COR-L47 (cell line): ENCODE measurements at regions not wholly inside any gene's neighbourhood (a gene's known extent, or its start where the extent isn't known, plus 50 kb on each side); places are given as distances from the start of the nearest gene placed in this dataset.
"Not testable (repeated sequence)": the region's sequence is repeated elsewhere in the genome, so short reads cannot be mapped to it uniquely, and the experiment has no call there.

Source experiments
- DNase-seq: peaks from one replicate; lab custom pipeline; 2025; lab: John Stamatoyannopoulos, UW

DNA sequence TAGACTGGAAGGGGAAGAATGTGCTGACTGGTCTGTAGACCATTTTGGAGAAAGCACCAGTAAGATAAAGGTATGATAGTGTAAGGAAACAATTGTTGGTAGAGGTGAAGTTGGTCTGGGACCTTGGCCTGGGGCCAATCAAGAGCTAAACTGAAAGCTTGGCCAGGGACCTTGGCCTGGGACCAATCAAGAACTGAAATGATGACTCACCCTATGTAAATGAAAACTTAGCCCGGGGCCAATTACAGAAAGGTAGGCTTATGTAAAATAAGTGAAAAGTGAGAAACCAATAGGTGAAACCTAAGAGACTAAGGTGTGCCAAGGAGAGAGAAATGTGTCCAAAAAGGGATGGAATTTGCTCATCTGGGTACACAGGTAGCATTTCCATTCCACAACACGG, 776.0 kb downstream of the C12orf50 start:
- DNase-seq: no peak

DNA sequence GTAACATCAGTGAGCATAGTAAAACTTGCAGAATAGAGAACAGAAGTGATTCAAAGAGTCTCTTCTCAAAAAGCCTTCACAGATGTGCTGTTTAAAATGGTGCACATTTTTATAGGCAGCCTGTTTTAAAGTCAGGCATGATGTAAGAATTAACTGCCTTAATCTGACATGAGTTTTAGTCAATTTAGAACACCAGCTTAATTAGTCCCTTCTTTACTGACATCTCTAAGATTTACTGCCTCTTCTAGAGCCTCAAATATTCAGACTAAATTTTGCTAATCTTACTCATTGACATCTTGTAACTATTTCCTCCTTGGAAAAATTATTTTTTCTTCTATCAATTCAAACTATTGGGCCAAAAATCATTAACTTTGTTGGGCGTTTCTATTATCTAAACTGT, 782.5 kb downstream of the C12orf50 start:
- no peak for DNase-seq

DNA sequence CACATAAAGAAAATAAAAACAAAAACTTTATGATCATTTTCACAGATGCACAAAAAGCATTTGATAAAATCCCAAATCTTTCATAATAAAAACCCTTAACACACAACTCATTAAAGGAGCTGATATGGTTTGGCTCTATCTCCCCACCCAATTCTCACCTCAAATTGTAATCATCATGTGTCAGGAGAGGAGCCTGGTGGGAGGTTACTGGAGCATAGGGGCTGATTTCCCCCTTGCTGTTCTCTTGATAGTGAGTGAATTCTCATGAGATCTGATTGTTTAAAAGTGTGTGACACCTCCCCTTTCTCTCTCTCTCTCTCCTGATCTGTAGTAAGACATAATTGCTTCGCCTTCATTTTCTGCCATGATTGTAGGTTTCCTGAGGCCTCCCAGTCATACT, 790.7 kb downstream of the C12orf50 start:
- no peak for DNase-seq

DNA sequence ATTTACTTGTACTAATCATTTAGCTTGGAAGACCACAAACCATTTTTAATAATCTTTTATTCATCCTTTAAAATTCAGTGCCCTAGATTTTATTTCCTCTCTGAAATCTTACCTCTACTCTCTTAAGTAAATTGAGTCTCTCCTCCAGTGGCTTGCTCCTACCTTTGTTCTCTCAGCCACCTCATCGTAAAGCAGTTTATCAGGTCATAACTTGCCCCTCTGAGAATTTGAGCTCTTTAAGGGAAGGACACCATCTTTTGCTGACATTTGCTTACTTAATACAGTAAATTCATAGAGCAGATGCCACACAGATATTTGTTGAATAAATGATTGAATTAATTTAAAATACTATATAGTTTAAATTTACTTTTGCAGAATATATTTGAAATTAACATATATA, 794.3 kb downstream of the C12orf50 start:
- DNase-seq: no peak

DNA sequence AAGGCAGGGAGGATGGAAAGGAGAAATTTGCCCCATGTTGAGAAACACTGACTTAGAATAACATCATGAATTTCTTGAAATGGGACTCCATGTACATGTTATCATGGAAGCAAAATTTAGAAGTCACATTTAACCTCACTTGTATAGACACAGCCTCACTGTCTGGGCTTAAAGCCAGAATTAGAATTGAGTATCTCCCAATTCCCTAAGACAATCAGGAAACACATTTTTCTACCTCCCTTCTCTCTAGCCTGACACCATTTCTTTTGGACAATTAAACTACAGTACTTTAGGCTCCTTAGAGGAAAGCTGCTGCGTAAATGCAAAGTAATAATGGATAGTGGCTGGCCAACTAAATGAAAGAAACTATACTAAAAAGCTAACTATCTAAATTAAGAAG, 795.5 kb downstream of the C12orf50 start:
- no peak for DNase-seq

DNA sequence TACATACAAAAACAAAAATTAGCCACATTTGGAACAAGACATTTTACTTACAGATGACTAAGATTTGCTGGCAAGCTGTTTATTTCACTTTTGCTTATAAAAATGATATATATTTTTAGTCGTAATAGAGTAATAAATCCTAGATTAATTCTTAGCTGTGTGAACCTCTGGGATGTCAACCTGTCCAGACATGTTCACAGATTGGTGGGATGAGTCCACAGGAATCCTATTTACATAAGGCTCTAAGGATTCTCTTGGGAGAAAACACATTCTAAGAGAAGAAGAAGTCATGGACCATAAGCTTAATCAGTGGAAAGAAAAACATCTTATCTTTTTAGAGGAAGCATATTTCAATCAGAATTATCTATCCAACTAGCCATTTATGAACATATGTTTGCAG, 797.4 kb downstream of the C12orf50 start:
- DNase-seq: no peak

DNA sequence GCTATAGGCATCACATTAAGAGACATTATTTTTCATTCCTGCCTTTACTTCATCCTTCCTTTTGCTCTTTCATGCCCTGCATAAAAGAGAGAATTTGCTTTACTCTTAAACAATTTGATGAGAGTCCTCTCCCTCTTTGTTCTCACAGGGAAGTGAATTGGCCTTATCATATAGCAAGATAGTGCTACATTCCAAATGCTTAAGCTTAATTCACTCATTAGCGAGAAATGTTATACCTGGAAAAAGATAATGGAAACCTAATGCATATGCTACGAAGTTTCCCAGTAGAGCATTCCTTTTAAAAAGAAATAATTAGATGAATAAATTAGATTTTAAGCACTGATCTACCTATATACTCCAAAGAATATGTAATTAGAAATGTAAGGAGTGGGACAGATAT, 798.8 kb downstream of the C12orf50 start:
- DNase-seq: no peak

DNA sequence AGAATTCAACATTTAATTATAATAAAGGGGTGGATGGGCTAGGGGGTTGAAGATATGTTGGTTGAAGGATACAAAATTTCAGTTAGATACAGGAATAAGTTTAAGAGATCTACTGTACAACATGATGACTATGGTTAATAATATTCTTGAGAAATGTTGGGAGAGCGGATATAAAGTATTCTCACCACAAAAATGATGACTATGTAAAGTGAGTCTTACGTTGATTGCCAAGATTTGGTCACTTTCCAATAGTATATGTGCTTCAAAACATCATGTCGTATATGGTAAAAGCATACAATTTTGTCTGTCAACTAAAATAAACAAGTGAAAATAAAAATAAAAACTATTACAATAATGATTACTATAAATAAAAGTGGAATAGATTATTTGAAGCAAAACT, 802.0 kb downstream of the C12orf50 start:
- no peak for DNase-seq

DNA sequence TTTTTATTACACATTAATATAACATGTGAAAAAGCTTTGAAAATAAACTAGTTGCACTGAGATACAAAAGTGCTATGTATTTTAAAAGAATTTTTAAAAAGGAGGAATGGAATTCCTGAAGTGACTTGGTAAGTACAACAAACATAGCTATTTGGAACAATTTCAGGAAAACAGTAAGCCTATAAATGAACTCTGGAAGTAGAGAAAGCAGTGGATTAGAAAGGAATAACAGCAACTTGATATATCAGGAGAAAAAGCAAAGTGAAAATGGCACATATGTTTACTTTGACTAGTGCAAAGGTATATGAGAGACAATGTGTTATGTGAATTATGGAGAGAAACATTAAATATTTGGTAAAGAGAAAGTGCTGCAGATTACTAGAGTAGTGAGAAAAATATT, 811.7 kb downstream of the C12orf50 start:
- no peak for DNase-seq

DNA sequence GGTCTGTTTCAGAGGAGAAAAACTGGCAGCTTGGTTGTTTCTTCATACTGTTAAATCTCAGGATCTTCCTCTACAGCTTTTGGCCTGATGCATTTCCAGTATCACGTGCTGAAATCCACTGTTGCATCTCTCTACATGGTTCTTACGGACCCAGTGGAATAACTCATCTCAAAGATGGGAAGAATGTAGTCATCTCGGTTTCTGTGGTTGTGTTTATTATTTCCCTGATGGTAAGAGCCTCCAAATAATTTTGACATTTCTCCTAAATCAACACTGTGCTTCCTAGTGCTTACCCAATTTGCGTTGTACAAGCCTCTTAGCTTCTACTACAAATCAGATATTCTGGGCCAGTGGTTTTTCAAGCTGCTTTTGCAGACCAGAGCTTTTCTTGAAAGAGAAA, 812.8 kb downstream of the C12orf50 start:
- no peak for DNase-seq

DNA sequence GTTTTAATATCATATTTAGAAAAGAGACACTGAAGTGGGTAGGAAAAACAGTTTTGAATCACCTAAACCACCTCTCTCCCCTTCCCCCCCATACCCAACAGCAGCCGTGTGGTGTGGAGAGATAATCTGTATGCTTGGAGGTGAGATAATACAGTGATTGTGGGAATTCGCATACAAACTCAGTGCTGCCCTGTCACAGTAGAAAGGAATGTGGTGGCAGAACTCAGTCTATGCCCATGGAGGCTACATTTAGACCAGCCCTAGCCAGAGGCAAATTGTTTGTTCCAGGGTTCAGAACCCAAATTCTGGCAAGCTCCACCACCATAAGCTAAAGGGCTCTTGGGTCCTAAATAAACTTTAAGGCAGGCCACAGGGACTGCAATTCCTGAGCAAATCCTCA, 827.0 kb downstream of the C12orf50 start:
- no peak for DNase-seq

DNA sequence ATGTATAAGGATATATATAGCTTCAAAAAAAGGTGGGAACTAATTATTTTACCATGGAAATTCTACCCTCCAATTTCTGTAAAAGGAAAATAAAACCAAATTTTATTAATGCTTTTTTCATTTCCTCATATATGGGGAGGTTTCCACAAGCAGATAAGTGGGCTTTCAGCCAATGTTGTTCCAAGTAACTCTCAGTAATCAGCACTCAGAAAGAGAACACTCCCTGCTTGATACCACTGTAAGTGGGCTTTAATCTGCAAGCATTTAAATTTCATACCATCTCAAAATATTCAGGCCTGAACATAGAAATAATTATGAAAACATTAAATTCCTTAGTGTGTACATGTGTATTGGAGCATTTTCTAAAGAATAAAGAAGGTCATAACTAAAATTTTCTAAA, 827.6 kb downstream of the C12orf50 start:
- DNase-seq: no peak

DNA sequence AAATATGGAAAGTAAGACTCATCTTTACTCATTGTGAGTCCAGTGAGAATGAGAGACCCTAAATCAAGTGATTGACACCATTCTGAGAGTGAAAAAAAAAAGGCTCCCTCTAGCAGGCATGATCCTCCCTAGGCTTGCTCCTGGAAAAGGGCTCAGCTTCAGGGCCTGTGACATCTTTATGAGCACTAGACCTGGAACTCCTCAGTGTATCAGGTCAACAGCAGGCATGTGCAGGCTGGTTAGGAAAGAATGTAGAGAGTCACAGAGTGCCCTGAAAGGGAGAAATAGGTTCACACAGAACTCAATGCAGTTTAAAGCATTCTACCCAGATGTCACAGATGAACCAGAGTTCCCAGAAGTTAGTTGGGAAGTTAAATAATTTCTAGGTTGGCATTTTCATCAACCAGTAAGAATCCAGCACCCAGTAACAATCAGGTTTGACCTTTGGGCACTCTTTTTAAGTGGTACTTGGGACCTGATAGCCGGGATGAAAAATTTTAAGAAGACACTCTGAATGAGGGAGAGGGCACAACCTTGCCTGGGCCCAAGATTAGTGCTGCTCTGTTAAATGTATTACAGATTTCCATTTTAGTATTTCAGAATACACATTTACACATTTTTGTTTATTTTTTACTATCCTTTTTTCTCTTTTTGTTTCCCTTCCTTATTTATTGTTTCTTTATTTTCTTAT, 828.8 kb downstream of the C12orf50 start:
- no peak for DNase-seq

DNA sequence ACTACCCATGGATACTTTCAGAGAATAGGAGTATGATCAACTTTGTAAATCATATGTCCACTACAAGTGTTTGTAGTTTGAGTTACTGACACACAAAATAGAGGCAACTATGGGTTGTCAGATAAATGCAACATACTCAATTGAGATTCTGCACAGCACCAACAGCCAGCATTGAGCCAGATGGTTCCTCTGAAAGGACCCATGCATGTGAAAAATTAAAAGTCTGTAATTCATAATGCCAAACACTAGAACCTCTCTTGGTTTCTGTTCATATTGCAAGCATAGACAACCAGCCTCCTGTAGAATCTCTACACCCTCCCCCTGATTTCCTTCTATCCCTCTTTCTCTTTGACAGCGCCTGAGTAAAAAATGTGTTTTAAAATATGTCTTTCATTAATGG, 831.0 kb downstream of the C12orf50 start:
- no peak for DNase-seq

DNA sequence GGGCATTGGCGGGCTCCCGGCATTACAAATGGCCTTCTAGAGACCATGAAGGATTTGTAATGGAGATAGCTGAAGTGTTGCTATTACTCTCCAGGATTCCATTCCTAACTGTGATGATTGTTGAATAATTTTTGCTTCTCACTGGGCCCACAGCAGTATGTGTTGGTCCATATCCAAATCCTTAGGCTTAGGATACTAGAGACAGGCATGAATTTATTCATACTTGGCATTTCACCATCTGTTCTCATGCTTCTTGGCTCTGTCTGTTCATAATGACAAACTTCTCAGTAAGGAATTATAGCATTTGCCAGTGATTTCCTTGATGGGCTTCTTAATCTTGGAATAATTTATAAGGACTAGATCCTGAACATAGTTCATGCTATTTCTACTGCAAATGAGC, 832.9 kb downstream of the C12orf50 start:
- DNase-seq: no peak

DNA sequence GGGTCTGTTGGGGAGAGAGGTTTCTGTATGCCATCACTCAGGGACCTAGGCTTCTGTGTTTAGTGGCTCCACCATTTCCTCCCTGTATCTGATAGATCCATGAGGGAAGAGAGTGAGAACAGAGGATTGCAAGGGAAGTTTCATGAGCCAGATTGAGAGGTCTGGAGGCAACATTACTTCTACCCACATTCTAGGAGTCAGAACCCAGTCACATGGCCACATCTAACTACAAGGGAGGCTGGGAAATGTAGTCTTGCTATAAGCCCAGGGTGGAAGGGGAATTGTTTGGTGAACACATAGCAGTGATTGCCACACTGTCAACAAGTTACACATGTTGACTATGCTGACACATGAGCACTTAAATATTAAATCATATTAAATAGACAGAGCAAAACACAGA, 834.8 kb downstream of the C12orf50 start:
- not testable (repeated sequence) for DNase-seq

DNA sequence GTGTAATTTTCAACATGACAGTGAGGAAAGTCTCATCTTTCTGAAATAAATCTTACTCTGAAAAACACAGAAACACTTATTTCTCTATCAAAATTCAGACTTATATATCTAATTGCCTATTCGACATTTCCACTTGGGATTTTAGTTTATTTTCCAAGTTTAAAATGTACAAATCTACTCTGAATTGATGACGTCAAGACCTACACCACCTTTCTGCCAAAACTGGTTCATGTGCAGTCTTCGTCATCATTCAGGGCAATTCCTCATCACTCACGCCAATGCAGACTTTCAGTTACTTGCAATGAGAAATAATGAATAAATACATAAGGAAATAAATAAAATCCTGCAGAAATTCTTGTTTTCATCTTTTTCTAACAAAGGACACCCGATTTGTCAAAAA, 843.8 kb downstream of the C12orf50 start:
- no peak for DNase-seq

DNA sequence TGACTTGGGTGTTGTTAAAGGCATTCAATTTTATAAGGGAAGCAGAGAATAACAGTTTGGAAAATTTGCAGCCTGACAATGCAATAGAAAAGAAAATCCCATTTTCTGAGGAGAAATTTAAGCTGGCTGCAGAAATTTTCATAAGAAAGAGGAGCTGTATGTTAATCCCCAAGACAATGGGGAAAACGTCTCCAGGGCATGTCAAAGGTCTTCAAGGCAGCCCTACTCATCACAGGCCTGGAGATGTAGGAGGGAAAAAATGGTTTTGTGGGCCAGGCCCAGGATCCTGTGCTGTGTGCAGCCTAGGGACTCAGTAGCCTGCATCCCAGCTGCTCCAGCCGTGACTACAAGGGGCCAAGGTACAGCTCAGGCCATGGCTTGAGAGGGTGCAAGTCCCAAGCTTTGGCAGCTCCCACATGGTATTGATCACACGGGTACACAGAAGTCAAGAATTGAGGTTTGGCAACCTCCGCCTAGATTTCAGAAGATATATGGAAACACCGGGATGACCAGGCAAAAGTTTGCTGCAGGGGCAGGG, 846.4 kb downstream of the C12orf50 start:
- no peak for DNase-seq

DNA sequence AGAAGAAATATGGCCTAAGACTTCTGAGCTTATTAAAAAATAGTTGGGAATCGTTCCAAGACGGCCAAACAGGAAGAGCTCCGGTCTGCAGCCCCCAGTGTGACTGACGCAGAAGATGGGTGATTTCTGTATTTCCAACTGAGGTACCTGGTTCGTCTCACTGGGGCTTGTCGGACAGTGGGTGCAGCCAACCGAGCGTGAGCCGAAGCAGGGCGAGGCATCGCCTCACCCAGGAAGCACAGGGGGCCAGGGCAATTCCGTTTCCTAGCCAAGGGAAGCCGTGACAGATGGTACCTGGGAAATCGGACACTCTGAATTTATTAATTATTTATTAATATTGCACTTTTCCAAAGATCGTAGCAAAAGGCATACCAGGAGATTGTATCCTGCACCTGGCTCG, 857.8 kb downstream of the C12orf50 start:
- no peak for DNase-seq

DNA sequence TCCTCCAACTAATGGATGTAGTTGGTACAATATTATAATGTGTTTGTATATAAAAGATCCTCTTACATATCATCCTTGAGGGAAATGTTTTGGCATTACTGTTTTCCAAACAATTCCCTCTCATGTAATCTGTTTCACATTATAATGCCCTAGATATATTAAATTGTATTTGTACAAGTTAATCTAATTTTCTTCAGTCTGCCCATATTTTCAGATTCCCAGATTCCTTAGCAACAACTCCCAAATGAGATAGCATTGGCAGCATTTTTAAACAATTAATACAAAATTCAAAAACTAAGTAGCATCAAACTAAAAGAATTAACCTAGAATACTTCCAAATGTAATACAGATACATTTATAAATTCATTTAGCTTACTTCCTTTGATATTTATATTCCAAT, 860.2 kb downstream of the C12orf50 start:
- DNase-seq: no peak

DNA sequence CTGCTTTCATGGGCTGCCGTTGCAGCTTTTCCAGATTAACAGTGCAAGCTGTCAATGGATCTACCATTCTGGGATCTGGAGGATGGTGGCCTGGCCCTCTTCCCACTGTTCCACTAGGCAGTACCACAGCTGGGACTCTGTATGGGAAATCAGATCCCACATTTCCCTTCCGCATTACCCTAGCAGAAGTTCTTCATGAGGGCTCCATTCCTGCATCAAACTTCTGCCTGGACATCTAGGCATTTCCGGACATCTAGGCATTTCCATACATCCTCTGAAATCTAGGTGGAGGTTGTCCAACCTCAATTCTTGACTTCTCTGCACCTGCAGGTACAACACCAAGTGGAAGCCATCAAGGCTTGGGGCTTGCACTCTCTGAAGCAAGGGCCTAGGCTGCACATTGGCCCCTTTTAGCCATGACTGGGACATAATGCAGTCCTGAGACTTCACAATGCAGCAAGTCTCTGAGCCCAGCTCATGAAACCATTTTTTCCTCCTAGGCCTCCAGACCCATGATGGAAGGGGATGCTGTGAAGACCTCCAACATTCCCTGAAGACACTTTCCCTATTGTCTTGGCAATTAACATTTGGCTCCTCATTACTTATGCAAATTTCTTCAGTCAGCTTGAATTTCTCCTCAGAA, 863.3 kb downstream of the C12orf50 start:
- no peak for DNase-seq

DNA sequence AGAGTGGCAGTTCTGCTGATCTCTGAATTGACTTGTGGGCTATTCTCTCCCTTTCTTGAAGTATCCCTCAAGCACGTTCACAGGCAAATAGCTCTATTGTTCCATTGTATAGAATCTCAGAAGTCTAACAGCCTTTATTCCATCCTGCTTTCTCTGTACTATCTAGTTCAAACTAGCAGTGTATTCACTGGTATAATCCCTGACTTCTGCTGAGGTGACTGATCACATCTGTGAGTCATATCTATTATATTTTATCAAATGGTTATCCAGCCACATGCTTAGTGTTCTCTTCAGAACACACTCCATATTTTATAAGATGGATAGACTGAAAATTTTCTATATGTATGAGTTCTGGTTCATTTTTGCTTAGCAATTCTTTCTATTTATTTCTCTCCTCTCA, 866.1 kb downstream of the C12orf50 start:
- DNase-seq: no peak

DNA sequence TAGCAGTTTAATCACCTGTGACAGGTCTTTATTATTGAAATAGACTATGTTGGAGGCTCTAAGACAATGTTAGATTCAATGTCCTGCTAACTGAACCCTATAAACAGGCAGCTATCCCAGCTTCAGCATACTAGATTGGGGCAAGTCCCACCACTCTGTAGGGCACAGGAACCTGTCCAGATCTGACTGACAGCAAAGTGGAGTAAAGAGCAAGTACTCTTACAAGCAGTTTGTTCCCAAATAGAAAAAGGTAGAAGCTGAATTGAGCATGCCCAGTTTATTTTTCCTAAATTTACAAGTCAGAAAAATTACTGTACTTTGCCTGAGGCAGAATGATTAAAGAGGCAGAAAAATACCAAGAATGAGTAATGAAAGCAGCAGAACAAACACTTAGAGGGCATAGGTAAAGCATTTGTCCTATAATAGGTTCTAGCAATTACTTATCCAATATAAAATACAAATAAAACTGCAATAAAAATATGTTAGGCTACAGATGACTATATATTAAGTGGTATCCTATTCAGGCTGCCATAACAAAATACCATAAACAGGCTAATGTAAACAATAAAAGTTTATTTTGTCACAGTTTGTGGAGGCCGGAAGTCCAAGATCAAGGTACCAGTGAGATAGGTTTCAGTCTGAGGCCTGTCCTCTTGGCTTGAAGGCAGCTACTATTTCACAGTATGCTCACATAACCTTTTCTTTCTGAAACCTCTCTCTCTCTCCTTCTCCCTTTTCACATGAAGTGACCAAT, 868.2 kb downstream of the C12orf50 start:
- no peak for DNase-seq
